ENCODE measurements at regions not wholly inside any gene's neighbourhood (a gene's known extent, or its start where the extent isn't known, plus 50 kb on each side); places are given as distances from the start of the nearest gene placed in this dataset.
"Not testable (repeated sequence)": the region's sequence is repeated elsewhere in the genome, so short reads cannot be mapped to it uniquely, and the experiment has no call there.

GRCh38 chr10:44282626-44283300 is 102.1 kb downstream of the CXCL12 start:
- no peak for FAIRE-seq
- no peak for DNase-seq (ENCODE audit: insufficient read length)
- TF ChIP-seq TAF1 (IDR thresholded peaks at IDR 0.05; ENCODE audit: borderline replicate concordance, low read depth, low read length) (no peak), POLR2AphosphoS5 (IDR thresholded peaks at IDR 0.05; ENCODE audit: low read depth, low read length) (no peak), POLR2A (IDR thresholded peaks at IDR 0.05; ENCODE audit: low read depth, low read length) (no peak)

GRCh38 chr10:44281662-44282061 is 103.2 kb downstream of the CXCL12 start:
- TF ChIP-seq POLR2AphosphoS5 (IDR thresholded peaks at IDR 0.05; ENCODE audit: low read depth, low read length) (no peak), POLR2A (IDR thresholded peaks at IDR 0.05; ENCODE audit: low read depth, low read length) (no peak), TAF1 (IDR thresholded peaks at IDR 0.05; ENCODE audit: borderline replicate concordance, low read depth, low read length) (no peak)
- DNase-seq (ENCODE audit: insufficient read length) (no peak), FAIRE-seq (no peak)

GRCh38 chr10:44281089-44281613 is 103.7 kb downstream of the CXCL12 start:
- FAIRE-seq, result no peak
- TF ChIP-seq POLR2A (IDR thresholded peaks at IDR 0.05; ENCODE audit: low read depth, low read length), result no peak
- no peak for TF ChIP-seq POLR2AphosphoS5 (IDR thresholded peaks at IDR 0.05; ENCODE audit: low read depth, low read length)
- no peak for TF ChIP-seq TAF1 (IDR thresholded peaks at IDR 0.05; ENCODE audit: borderline replicate concordance, low read depth, low read length)
- DNase-seq (ENCODE audit: insufficient read length), result no peak

- FAIRE-seq (no peak), DNase-seq (ENCODE audit: insufficient read length) (no peak)
- no peak for TF ChIP-seq POLR2A (IDR thresholded peaks at IDR 0.05; ENCODE audit: low read depth, low read length)
- TF ChIP-seq POLR2AphosphoS5 (IDR thresholded peaks at IDR 0.05; ENCODE audit: low read depth, low read length), result no peak
- no peak for TF ChIP-seq TAF1 (IDR thresholded peaks at IDR 0.05; ENCODE audit: borderline replicate concordance, low read depth, low read length)
These were observed 104.5 kb downstream of the CXCL12 start for GRCh38 chr10:44280226-44281014.

- FAIRE-seq (no peak), DNase-seq (ENCODE audit: insufficient read length) (no peak)
- no peak for TF ChIP-seq POLR2A (IDR thresholded peaks at IDR 0.05; ENCODE audit: low read depth, low read length)
- no peak for TF ChIP-seq TAF1 (IDR thresholded peaks at IDR 0.05; ENCODE audit: borderline replicate concordance, low read depth, low read length)
- no peak for TF ChIP-seq POLR2AphosphoS5 (IDR thresholded peaks at IDR 0.05; ENCODE audit: low read depth, low read length)
These were observed 105.3 kb downstream of the CXCL12 start for GRCh38 chr10:44279426-44280126.

- DNase-seq (ENCODE audit: insufficient read length), result no peak
- no peak for FAIRE-seq
- no peak for TF ChIP-seq TAF1 (IDR thresholded peaks at IDR 0.05; ENCODE audit: borderline replicate concordance, low read depth, low read length)
- no peak for TF ChIP-seq POLR2AphosphoS5 (IDR thresholded peaks at IDR 0.05; ENCODE audit: low read depth, low read length)
- TF ChIP-seq POLR2A (IDR thresholded peaks at IDR 0.05; ENCODE audit: low read depth, low read length), result no peak
These were observed 106.0 kb downstream of the CXCL12 start for GRCh38 chr10:44278837-44279324.

- not testable (repeated sequence) for DNase-seq (ENCODE audit: insufficient read length); FAIRE-seq
These were observed 116.4 kb downstream of the CXCL12 start for GRCh38 chr10:44268435-44268948.

- DNase-seq (ENCODE audit: insufficient read length) (no peak), FAIRE-seq (no peak)
- TF ChIP-seq POLR2AphosphoS5 (IDR thresholded peaks at IDR 0.05; ENCODE audit: low read depth, low read length), result no peak
- no peak for TF ChIP-seq TAF1 (IDR thresholded peaks at IDR 0.05; ENCODE audit: borderline replicate concordance, low read depth, low read length)
- TF ChIP-seq POLR2A (IDR thresholded peaks at IDR 0.05; ENCODE audit: low read depth, low read length), result no peak
These were observed 117.9 kb downstream of the CXCL12 start for GRCh38 chr10:44267007-44267406.

GRCh38 chr10:44264244-44264643 is 120.7 kb downstream of the CXCL12 start:
- FAIRE-seq (no peak), DNase-seq (ENCODE audit: insufficient read length) (no peak)
- TF ChIP-seq POLR2AphosphoS5 (IDR thresholded peaks at IDR 0.05; ENCODE audit: low read depth, low read length) (no peak), TAF1 (IDR thresholded peaks at IDR 0.05; ENCODE audit: borderline replicate concordance, low read depth, low read length) (no peak), POLR2A (IDR thresholded peaks at IDR 0.05; ENCODE audit: low read depth, low read length) (no peak)

- TF ChIP-seq POLR2A (IDR thresholded peaks at IDR 0.05; ENCODE audit: low read depth, low read length) (no peak), POLR2AphosphoS5 (IDR thresholded peaks at IDR 0.05; ENCODE audit: low read depth, low read length) (no peak), TAF1 (IDR thresholded peaks at IDR 0.05; ENCODE audit: borderline replicate concordance, low read depth, low read length) (no peak)
- DNase-seq (ENCODE audit: insufficient read length) (no peak), FAIRE-seq (no peak)
These were observed 121.1 kb downstream of the CXCL12 start for GRCh38 chr10:44263771-44264170.

- TF ChIP-seq POLR2AphosphoS5 (IDR thresholded peaks at IDR 0.05; ENCODE audit: low read depth, low read length), result no peak
- no peak for TF ChIP-seq TAF1 (IDR thresholded peaks at IDR 0.05; ENCODE audit: borderline replicate concordance, low read depth, low read length)
- no peak for TF ChIP-seq POLR2A (IDR thresholded peaks at IDR 0.05; ENCODE audit: low read depth, low read length)
- FAIRE-seq (no peak), DNase-seq (ENCODE audit: insufficient read length) (no peak)
These were observed 122.2 kb downstream of the CXCL12 start for GRCh38 chr10:44262551-44263251.

Data from GM12892 (cell line).